Left renal cortex interstitium (tissue), 4 donors: ENCODE measurements at regions not wholly inside any gene's neighbourhood (a gene's known extent, or its start where the extent isn't known, plus 50 kb on each side); places are given as distances from the start of the nearest gene placed in this dataset.
A peak's percentile ranks its signal among the peaks of the same experiment; 100 is the strongest.
"Not testable (repeated sequence)": the region's sequence is repeated elsewhere in the genome, so short reads cannot be mapped to it uniquely, and the experiment has no call there.

ENCODE experiments used
- DNase-seq, 4 donors: peaks; one replicate each; pipeline ENCODE4 v3.0.0-alpha.2; 2013; ENCODE audit warnings: low read depth in 4 of 4, low spot score in 2 of 4, missing footprints in 1 of 4

GRCh38 chr1:211890091-211890995 lies 59.8 kb upstream of the LPGAT1 start:
- not testable (repeated sequence) for DNase-seq

- DNase-seq: not testable (repeated sequence)
Measured at GRCh38 chr1:211889307-211890090, 58.9 kb upstream of the LPGAT1 start.

GRCh38 chr1:211886551-211886950 lies 56.0 kb upstream of the LPGAT1 start:
- no peak for DNase-seq

- DNase-seq: peak; percentile 15 to 28 (median 24)
Measured at GRCh38 chr1:211885747-211886522, 55.4 kb upstream of the LPGAT1 start.

- DNase-seq: no peak
Measured at GRCh38 chr1:211882381-211883004, 51.9 kb upstream of the LPGAT1 start.
